HG02885 (cell line): ENCODE measurements at regions not wholly inside any gene's neighbourhood (a gene's known extent, or its start where the extent isn't known, plus 50 kb on each side); places are given as distances from the start of the nearest gene placed in this dataset.

Experiments used
- ATAC-seq: cut with Tn5 transposase; IDR thresholded peaks from one replicate; pipeline ENCODE4 v1.9.1; 2021; ENCODE audit warnings: mild to moderate bottlenecking; ENCODE audit not compliant: unreplicated experiment, poor library complexity

DNA sequence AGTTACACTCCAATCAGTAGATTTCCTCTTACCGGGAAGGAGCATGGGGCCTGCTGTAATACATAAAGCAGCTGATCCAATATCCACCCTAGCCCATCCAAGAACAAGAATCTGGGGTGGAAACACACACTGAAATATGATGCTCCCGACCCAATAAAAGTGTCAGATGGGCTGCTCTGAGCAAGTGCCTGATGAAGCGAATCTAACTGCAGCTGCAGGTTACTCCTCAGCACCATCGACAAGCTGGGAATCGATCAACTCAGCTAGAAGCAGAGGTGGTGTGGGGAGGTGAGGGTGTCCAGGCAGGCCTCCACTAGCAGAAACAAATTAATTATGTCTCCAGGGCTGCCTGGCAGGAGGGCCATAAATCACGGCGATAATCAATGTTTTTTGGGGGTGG, 64.0 kb upstream of the WSCD2 start:
- no peak for ATAC-seq

GRCh38 chr12:108066583-108067577, 62.2 kb upstream of the WSCD2 start:
- ATAC-seq = no peak

- ATAC-seq = no peak
Observed at GRCh38 chr12:108069651-108070165, 59.4 kb upstream of the WSCD2 start.

DNA sequence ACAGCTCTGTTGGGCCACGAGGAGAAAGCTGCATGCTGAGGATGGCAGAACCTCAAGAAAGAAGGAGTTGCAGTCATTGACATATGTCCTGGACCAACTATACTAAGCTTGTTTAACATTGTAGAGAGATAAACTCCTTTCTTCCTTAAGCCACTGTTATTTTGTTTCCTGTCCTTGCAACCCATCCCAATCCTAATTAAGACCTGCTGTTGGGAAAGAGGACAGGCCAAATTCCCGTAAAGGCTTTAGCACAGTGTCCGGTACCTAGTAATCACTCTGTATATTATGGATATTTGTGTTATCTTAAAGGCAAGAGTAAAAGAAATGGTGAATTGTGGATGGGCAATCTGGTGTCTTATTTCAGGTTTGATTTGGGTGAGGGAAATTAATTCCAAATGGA, 53.5 kb upstream of the WSCD2 start:
- no peak for ATAC-seq

- ATAC-seq = no peak
Observed at GRCh38 chr12:108076556-108076955, 52.5 kb upstream of the WSCD2 start.

DNA sequence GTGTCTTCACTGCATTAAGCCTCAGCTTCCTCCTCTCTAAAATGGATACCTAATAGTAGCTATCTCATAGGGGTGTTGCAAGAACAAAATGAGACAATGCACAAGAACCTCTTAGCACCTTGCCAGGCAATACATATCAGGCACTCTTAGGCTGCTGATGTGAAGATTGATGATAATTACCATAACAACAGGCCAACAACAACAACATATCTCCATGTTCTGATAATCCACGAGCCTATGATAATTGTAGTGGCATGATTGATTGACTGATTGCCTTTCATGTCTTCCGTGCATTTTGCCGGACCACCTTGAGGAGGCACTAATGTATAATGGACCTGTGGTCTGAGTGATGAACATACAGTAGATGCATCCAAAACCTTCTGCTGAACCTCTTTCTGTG, 50.7 kb upstream of the WSCD2 start:
- no peak for ATAC-seq
